RKO (cell line): ENCODE measurements at regions not wholly inside any gene's neighbourhood (a gene's known extent, or its start where the extent isn't known, plus 50 kb on each side); places are given as distances from the start of the nearest gene placed in this dataset.
"Not testable (repeated sequence)": the region's sequence is repeated elsewhere in the genome, so short reads cannot be mapped to it uniquely, and the experiment has no call there.

Source experiments
- DNase-seq: peaks from one replicate; pipeline ENCODE4 v3.0.0-alpha.2; 2016; ENCODE audit warnings: low spot score

DNA sequence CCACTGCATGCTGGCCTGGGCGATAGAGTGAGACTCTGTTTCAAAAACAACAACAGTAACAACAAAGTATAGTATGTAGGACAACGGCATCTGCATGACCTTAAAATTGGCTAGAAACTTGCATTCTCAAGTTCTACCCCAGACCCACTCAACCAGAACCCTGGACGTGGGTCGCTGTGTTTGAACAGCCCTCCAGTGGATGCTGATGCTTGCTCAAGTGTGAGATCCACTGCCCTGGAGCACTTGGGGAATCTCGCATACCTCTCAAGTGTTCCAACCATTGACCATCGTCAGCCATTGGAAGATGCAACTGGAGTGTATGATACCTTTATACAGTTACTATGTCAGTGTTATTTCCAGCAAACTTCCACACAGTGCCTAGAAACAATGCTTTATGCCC lies 435.9 kb downstream of the DCDC2C start:
- DNase-seq, result no peak

- DNase-seq, result no peak
Measured at GRCh38 chr2:4139731-4140130, 436.4 kb downstream of the DCDC2C start.

- no peak for DNase-seq
Measured at GRCh38 chr2:4140281-4140970, 437.1 kb downstream of the DCDC2C start.

DNA sequence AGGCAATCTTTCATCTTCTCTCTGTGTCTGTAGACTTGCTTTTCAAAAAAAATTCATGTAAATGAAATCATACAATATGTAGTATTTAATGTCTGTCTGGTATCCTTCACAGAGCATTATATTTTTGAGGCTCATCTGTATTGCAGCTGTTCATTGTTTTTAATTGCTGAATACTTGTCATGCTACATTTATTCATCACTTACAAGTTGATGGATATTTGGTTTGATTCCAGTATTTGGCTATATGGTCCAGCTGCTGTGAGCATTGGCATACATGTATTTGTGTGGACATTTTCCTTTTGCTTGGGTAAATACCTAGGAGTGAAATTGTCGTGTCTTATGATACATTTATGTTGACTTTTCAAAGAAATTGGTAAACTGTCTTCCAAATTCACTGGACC lies 441.4 kb downstream of the DCDC2C start:
- DNase-seq, result no peak

GRCh38 chr2:4151521-4151920 lies 448.1 kb downstream of the DCDC2C start:
- no peak for DNase-seq

DNA sequence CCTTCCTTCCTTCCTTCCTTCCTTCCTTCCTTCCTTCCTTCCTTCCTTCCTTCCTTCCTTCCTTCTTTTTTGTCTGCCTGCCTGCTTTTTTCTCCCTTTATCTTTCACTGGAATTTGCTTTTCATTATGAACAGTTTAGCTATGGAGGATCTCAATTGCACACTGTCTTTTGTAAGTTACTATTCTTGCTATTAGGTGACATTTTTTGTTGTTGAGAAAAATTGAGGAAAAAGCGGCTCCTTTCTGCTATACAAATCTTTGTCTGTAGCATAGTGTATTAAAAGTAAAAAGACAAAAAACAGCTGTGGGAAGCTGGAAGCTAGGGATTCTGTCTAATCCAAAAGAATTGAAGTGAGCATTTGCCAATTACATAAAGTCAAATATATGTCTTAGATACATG lies 448.7 kb downstream of the DCDC2C start:
- DNase-seq, result no peak

DNA sequence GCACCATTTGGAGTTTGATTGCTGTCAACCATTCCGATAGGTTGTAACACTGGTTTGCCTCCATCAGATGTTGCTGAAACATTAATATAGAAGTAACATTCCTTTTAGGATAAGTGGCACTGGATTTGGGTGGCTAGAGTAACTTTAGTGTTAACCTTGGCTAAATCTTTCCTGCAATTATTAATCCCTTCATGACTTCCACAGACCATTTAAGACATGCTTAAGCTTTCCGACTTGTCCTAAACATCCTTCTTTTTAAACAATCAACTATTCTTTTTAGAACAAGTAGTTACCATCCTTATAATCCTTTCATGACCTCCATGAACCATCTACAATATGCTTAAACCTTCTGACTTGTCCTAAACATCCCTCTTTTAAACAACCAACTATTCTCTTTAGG lies 465.5 kb downstream of the DCDC2C start:
- DNase-seq, result no peak

GRCh38 chr2:4174796-4175195 lies 471.4 kb downstream of the DCDC2C start:
- DNase-seq, result no peak

GRCh38 chr2:4175343-4175742 lies 472.0 kb downstream of the DCDC2C start:
- no peak for DNase-seq

GRCh38 chr2:4180631-4181030 lies 477.3 kb downstream of the DCDC2C start:
- DNase-seq, result no peak

DNA sequence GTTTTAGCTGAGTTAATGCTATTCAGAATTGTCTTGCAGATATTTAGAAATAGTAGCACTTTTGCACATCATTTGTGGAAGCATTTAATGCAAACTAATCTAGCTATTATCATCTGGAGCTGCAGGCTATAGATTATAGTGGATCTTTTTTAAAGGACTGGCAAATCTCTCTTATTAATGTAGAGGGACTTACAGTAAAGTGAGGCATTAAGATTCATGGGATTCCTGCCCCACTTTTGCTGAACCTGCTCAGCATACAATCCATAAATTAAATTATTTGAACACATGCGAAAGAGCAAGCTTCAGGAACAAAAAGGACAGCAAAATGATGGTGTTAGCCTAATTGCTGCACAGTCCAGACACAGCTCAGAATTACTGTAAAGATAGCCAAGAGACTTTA lies 477.7 kb downstream of the DCDC2C start:
- DNase-seq, result no peak

- no peak for DNase-seq
Measured at GRCh38 chr2:4188561-4188960, 485.2 kb downstream of the DCDC2C start.

- DNase-seq, result no peak
Measured at GRCh38 chr2:4190548-4190947, 487.2 kb downstream of the DCDC2C start.

DNA sequence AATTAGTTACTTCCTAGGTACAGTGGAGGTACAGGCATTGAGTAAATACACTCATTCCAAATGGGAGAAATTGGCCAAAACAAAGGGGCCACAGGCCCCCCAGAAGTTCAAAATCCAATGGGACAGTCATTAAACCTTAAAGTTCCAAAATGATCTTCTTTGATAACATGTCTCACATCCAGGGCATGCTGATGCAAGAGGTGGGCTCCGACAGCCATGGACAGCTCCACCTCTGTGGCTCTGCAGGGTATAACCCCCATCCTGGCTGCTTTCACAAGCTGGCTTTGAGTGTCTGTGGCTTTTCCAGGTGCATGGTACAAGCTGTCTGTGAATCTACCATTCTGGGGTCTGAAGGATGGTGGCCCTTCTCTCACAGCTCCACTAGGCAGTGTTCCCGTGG lies 488.7 kb downstream of the DCDC2C start:
- no peak for DNase-seq

DNA sequence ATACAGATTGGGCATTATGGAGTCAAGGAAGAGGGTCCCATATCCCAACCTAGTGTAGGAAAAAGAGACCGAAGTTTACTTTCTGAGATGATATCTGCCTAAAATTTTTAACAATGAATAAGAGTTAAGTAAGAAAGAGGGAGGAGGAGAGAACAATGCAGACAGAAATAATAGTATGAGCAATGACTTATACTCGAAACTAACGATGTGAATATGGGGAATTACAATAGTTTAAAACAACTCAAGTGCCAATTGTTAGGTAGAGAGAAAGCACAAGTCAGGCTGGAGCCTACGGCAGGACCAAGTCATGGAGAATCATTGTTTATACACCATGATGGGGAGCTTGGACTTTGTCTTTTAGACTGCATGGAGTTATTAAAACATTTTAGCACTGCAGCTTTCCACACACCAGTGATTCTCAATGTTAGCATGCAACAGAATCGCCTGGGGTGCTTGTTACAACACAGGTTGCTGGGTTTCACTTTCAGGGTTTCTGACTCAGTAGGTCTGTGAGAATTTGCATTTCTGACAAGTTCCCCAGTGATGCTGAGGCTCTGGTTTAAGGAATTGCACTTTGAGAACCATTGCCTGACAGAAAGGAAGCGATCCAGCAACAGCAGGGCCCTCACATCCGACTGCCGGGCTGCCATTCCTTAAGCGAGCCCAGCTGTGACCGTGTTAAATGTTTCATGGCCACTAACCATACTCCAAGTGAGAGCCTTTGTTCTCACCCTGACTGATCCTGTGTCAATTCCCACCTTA lies 511.2 kb downstream of the DCDC2C start:
- DNase-seq, result no peak

GRCh38 chr2:4217737-4218136 lies 514.4 kb downstream of the DCDC2C start:
- DNase-seq, result no peak

GRCh38 chr2:4219101-4219500 lies 515.7 kb downstream of the DCDC2C start:
- DNase-seq, result no peak

DNA sequence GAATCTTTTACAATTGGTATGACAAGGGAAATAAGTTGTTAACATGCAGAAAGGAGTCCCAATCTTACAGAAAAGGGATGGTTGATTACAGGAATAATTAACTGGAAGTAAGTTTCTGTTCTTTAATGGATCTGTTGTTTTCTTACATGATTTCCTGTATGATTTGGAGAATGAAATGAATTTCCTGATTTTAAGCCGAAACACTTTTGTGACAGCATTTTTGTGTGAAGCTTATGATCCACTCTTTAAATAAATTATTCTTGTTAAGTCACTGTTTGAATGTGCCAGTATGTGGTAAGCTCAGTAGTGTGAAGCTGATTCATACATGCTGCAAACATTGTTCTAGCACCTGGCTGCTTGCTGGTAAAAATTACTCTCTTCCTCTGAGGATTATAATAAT lies 516.2 kb downstream of the DCDC2C start:
- peak; percentile 4 for DNase-seq

GRCh38 chr2:4221434-4221833 lies 518.1 kb downstream of the DCDC2C start:
- DNase-seq, result no peak

DNA sequence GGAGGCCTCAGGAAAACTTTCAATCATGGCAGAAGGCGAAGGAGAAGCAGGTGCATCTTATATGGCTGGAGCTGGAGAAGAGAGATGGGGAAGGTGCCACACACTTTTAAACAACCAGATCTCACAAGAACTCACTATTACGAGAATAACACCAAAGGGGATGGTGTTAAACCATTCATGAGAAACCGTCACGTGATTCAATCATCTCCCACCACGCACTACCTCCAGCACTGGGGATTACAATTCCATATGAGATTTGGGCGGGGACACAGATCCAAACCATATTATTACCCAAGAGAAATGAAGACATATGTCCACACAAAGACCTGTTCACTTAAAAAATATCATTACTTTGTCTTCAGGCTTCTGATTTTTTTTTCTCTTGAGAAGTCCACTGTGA lies 518.5 kb downstream of the DCDC2C start:
- DNase-seq, result no peak

DNA sequence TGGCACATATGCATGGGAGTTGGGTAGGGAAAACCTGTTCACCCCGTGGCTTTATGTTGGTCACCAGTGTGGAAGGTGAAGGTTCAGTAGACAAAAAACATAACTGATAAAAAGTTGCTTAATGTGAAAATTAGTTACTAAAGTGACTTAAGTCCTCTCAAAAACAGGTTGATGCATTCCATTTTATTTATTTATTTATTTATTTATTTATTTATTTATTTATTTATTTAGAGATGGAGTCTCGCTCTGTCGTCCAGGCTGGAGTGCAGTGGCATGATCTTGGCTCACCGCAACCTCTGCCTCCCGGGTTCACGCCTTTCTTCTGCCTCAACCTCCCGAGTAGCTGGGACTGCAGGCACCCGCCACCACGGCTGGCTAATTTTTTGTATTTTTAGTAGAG lies 541.0 kb downstream of the DCDC2C start:
- not testable (repeated sequence) for DNase-seq

DNA sequence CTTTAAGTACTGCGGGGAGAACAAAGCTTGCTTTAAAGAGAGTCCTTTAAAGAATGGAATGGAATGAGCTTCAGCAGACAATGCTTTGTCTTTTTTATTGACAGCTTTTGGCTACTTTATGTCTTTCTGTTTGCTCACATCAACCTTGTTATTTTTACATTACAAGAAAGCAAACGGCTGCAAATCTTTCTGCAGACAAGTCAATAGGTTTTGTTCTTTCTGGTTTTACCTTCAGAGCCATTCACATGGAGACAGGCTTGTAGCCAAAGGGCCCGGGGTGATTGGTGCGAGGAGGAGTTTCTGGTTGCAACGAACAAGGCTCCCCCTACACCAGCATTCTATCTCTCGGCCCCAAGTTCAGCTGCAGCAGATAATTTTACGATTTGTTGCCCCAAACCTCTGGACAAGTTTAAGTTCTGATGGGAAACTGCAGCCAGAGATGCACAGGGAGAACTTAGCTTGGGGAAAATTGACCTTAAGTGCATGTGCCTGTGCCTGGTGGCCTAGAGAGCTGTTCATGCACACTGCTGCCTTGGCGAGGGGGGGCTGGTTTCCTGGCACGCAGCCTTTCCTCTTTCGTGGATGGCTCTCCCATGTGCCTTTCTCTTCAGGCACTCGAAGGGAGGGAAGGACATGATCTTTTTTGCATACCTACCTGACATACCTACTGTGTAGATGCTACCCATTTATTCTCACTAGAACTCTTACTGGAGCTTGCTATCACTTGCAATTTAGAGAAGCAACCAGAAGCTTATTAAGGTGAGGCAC lies 543.2 kb downstream of the DCDC2C start:
- DNase-seq, result no peak

DNA sequence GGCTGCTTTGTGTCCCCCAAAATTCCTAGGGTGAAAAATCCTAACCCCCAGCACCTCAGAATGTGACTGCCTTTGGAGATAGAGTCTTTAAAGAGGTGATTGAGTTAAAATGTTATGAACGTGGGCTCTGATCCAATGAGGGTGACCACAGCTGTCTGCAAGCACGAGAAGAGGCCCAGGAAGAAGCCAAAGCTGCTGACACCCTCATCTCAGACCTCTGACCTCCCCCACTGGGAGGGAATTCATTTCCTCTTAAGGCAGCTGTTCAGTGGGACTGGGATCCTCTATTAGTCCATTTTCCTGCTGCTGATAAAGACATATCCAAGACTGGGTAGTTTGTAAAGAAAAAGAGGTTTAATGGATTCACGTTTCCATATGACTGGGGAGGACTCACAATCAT lies 544.4 kb downstream of the DCDC2C start:
- DNase-seq, result no peak
